Kidney epithelial cell (primary cell): ENCODE measurements at regions not wholly inside any gene's neighbourhood (a gene's known extent, or its start where the extent isn't known, plus 50 kb on each side); places are given as distances from the start of the nearest gene placed in this dataset.

Experiments used
- DNase-seq: peaks from one replicate; pipeline ENCODE4 v3.0.0-alpha.2; 2010; ENCODE audit warnings: low read depth
- H3K27me3 ChIP-seq: 2 replicates; pipeline ENCODE4 v1.6.0; 2011; ENCODE audit warnings: low read length; ENCODE audit not compliant: control insufficient read depth, insufficient read depth
- H3K36me3 ChIP-seq: 2 replicates; pipeline ENCODE4 v1.5.1; 2011; ENCODE audit warnings: low read length; ENCODE audit not compliant: control insufficient read depth, insufficient read depth
- H3K4me3 ChIP-seq: 2 replicates; pipeline ENCODE4 v1.5.1; 2011; ENCODE audit warnings: low read depth, mild to moderate bottlenecking, control low read depth, low read length
- TF ChIP-seq, protein P1 (sequence below): IDR thresholded peaks from 2 replicates; pipeline ENCODE4 v1.5.1; 2011; ENCODE audit warnings: mild to moderate bottlenecking, moderate library complexity, low read length, control low read depth, inconsistent platforms; ENCODE audit not compliant: insufficient read depth, poor library complexity, severe bottlenecking

DNA sequence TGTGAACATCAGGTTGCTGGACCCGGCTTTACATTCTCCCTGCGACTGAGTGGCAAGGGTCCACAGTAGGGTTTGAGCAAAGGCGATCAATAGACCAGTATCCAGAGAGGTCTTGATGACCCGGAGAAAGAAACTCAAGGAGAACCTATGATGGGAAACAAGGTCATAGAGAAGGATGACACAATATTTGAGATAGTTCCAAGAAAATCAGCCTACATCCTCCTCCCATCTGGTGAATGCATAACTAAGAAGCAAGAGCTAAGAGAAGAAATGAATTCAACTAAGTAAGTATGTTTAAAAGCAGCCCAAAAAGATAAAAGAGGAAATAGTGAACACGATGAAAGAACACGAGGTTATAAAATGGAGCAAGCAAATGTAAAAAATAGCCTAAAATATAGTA, 166.3 kb downstream of the CD8B2 start:
- Histone ChIP-seq H3K27me3 (no peaks in the 10 kb centered on the region), H3K36me3 (no peaks in the 10 kb centered on the region), H3K4me3 (no peak overlapping the region)
- TF ChIP-seq, protein P1, sequence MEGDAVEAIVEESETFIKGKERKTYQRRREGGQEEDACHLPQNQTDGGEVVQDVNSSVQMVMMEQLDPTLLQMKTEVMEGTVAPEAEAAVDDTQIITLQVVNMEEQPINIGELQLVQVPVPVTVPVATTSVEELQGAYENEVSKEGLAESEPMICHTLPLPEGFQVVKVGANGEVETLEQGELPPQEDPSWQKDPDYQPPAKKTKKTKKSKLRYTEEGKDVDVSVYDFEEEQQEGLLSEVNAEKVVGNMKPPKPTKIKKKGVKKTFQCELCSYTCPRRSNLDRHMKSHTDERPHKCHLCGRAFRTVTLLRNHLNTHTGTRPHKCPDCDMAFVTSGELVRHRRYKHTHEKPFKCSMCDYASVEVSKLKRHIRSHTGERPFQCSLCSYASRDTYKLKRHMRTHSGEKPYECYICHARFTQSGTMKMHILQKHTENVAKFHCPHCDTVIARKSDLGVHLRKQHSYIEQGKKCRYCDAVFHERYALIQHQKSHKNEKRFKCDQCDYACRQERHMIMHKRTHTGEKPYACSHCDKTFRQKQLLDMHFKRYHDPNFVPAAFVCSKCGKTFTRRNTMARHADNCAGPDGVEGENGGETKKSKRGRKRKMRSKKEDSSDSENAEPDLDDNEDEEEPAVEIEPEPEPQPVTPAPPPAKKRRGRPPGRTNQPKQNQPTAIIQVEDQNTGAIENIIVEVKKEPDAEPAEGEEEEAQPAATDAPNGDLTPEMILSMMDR = no peak
- DNase-seq = no peak

DNA sequence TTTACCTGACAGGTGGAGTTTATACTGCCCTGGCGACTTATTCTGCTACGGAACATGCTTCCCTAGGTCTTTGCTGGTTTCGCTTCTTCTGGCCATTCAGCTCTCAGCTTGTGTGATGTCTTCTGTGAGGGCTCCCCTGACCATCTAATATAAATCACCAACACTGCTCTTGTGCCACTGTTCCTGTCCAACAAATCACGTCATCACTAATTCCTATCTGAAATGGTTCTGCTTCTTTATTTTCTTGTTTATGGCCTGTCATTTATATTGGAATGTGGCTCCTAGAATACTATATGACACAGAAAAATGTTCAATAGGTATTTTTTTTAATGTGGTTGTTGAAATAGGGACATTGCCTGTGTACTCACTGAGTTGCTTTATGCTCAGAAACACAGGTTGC, 171.5 kb downstream of the CD8B2 start:
- Histone ChIP-seq H3K27me3 (no peaks in the 10 kb centered on the region), H3K36me3 (no peaks in the 10 kb centered on the region), H3K4me3 (no peak overlapping the region)
- TF ChIP-seq, protein P1 = no peak
- no peak for DNase-seq

DNA sequence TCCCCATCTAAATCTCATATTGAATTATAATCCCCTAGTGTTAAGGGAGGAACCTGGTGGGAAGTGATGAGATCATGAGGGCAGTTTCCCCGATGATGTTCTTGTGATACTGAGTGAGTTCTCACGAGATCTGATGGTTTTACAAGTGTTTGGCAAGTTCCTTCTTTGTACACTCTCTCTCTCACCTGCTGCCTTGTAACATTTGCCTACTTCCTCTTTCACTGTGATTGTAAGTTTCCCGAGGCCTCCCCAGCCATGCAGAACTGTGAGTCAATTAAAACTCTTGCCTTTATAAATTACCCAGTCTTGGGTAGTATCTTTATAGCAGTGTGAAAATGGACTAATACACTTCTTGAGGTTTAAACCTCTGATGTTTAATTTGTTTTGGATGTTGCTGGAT, 177.5 kb downstream of the CD8B2 start:
- no peak for DNase-seq
- Histone ChIP-seq H3K36me3 (no peaks in the 10 kb centered on the region), H3K4me3 (no peak overlapping the region), H3K27me3 (no peaks in the 10 kb centered on the region)
- TF ChIP-seq, protein P1 = no peak

DNA sequence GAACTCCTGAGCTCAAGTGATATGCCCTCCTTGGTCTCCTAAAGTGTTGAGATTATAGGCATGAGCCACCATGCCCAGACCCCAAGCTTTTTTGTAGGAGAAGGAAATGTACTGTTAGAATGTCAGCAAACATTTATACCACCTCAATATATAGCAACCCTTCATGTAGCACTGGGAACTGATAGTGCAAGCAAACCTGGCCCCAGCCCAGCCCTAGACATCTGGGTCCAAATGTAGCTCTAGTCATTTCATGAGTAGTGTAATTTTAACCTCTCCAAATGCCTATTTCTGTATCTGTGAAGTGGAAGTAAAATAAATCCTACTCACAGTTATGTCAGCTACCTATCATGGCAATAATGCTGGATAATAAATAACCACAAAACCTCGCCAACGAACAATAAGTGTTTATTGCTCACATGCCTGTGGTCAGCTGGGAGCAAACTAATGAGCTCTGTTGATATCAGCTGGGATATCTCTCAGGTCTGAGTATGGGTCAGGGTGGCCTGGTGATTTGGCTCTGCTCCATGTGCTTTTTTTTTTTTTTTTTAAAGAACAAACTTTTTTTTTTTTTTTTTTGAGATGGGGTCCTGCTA, 180.4 kb downstream of the CD8B2 start:
- H3K36me3 ChIP-seq = no peaks in the 10 kb centered on the region
- no peaks in the 10 kb centered on the region for H3K27me3 ChIP-seq
- H3K4me3 ChIP-seq = no peak overlapping the region
- TF ChIP-seq, protein P1 = no peak
- DNase-seq = no peak

DNA sequence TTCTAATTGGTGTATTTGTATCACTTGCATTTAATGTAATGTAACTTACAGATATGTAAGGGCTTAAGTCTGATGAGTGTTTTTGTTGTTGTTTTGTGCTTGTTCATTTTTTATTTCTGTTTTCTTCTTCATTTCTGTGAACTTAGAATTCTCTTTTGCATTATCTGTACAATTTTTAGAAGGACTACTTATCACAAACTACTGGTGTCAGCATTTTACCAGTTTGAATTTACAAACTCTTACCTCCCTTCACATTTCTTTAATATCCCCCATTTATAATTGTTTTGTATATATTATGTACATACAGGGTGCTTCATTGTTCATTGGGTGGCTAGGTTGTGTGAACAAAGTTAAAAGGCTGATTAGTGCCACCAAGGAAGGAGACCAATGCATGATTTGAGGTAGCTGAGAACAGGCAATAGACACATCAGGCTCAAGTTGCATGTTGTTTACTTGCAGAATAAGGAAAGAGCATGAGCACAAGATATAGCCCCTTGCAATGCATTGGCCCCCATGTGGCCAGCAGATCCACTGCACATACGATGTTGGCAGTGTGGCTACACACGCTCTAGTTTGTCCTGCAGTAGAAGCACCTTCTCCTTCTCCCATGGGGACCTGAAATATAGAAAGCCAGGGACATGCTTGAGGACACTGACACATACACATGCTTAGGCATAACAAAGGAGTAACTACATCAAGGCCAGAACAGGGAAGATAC, 198.2 kb downstream of the CD8B2 start:
- DNase-seq = no peak
- Histone ChIP-seq H3K27me3 (no peaks in the 10 kb centered on the region), H3K4me3 (no peak overlapping the region), H3K36me3 (no peaks in the 10 kb centered on the region)
- TF ChIP-seq, protein P1 = no peak

DNA sequence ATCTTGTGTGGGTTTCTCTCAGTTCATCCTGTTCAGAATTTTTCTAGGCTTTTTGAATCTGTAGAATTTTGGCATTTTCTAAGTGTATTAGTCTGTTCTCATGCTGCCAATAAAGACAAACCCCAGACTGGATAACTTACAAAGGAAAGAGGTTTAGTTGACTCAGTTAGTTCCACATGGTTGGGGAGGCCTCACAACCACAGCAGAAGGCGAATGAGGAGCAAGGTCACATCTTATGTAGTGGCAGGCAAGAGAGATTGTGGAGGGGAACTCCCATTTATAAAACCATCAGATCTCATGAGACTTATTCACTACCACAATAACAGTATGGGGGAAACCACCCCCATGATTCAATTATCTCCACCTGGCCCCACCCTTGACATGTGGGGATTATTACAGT, 199.2 kb downstream of the ST6GAL2 start:
- TF ChIP-seq, protein P1 = no peak
- Histone ChIP-seq H3K4me3 (no peak overlapping the region), H3K27me3 (no peaks in the 10 kb centered on the region), H3K36me3 (no peaks in the 10 kb centered on the region)
- DNase-seq = no peak
